GM18870 (cell line): ENCODE measurements at regions not wholly inside any gene's neighbourhood (a gene's known extent, or its start where the extent isn't known, plus 50 kb on each side); places are given as distances from the start of the nearest gene placed in this dataset.

ENCODE experiments used
- ATAC-seq: cut with Tn5 transposase; IDR thresholded peaks from one replicate; pipeline ENCODE4 v1.9.1; 2021; ENCODE audit warnings: moderate library complexity; ENCODE audit not compliant: unreplicated experiment

- ATAC-seq, result no peak
Observed at GRCh38 chr4:112982680-112983079, 66.8 kb upstream of the ANK2 start.

GRCh38 chr4:112994732-112995464 is 54.6 kb upstream of the ANK2 start:
- no peak for ATAC-seq
